ENCODE measurements at regions not wholly inside any gene's neighbourhood (a gene's known extent, or its start where the extent isn't known, plus 50 kb on each side); places are given as distances from the start of the nearest gene placed in this dataset.
"Not testable (repeated sequence)": the region's sequence is repeated elsewhere in the genome, so short reads cannot be mapped to it uniquely, and the experiment has no call there.

DNA sequence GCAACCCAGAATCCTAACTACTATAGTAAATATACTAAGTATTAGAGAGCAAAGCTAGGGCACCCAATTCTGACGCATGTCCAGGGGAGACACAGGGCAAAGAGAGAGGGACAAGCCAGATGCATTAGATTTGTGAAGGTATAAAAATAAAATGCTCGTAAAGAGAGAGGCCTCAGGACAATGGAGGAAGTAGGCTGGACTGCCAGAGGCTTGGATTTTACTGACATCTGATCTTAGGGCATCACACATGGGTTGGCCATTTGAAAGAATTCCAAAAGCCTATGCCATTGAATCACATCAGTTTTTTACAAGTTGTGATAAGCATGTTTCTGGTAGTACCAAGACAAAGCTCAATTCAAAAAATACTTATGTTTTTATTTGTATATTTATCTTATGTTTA is 149.3 kb upstream of the MSX2 start:
- H3K36me3 ChIP-seq (ENCODE audit: control insufficient read depth in 2 of 2, insufficient read depth in 2 of 2, low read length in 1 of 2), result no peaks in the 10 kb centered on the region
- no peak overlapping the region for H3K27ac ChIP-seq (ENCODE audit: low read depth in 2 of 2, low read length in 1 of 2)
- no peaks in the 10 kb centered on the region for H3K27me3 ChIP-seq (ENCODE audit: control insufficient read depth in 1 of 2, insufficient read depth in 2 of 2, low read length in 2 of 2)
- H3K9me3 ChIP-seq (ENCODE audit: control insufficient read depth in 2 of 2, insufficient read depth in 1 of 2, low read depth in 1 of 2, low read length in 1 of 2), result no peaks in the 10 kb centered on the region
- H3K4me1 ChIP-seq (ENCODE audit: control insufficient read depth in 2 of 2, insufficient read depth in 2 of 2, low read length in 1 of 2), result peaks cover 0 to 6% of the 10 kb centered on the region in 2 donors
- no peak overlapping the region for H3K4me3 ChIP-seq (ENCODE audit: low read depth in 1 of 2, low read length in 2 of 2)
- WGBS, 2 donors, result 78 to 85% methylated on average over 2 of the region's 2 CpGs

DNA sequence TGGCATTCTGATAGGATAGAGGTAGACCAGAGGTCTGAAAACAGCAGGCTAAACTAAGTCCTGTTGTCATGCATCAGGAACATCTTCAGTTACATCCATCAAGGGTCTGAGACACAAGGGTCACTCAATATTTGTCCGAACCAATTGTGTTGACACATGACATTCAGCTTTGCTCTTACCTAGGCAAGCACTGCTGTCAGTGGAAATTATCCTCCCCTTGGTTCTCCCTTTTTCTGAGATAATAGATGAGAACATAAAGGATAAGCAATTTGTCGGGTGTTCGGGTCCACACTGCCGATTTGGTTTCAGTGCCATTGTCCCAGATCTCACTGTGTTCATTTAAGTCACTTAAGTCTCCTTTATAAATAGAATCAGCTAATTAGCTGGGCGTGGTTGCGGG is 148.3 kb upstream of the MSX2 start:
- no peaks in the 10 kb centered on the region for H3K27me3 ChIP-seq (ENCODE audit: control insufficient read depth in 1 of 2, insufficient read depth in 2 of 2, low read length in 2 of 2)
- peaks cover 0 to 6% of the 10 kb centered on the region in 2 donors for H3K4me1 ChIP-seq (ENCODE audit: control insufficient read depth in 2 of 2, insufficient read depth in 2 of 2, low read length in 1 of 2)
- H3K4me3 ChIP-seq (ENCODE audit: low read depth in 1 of 2, low read length in 2 of 2), result no peak overlapping the region
- no peaks in the 10 kb centered on the region for H3K36me3 ChIP-seq (ENCODE audit: control insufficient read depth in 2 of 2, insufficient read depth in 2 of 2, low read length in 1 of 2)
- no peaks in the 10 kb centered on the region for H3K9me3 ChIP-seq (ENCODE audit: control insufficient read depth in 2 of 2, insufficient read depth in 1 of 2, low read depth in 1 of 2, low read length in 1 of 2)
- H3K27ac ChIP-seq (ENCODE audit: low read depth in 2 of 2, low read length in 1 of 2), result no peak overlapping the region
- WGBS, 2 donors, result 92 to 94% methylated on average over 6 of the region's 6 CpGs

- H3K4me3 ChIP-seq (ENCODE audit: low read depth in 1 of 2, low read length in 2 of 2), result no peak overlapping the region
- no peak overlapping the region for H3K27ac ChIP-seq (ENCODE audit: low read depth in 2 of 2, low read length in 1 of 2)
- no peaks in the 10 kb centered on the region for H3K4me1 ChIP-seq (ENCODE audit: control insufficient read depth in 2 of 2, insufficient read depth in 2 of 2, low read length in 1 of 2)
- no peaks in the 10 kb centered on the region for H3K36me3 ChIP-seq (ENCODE audit: control insufficient read depth in 2 of 2, insufficient read depth in 2 of 2, low read length in 1 of 2)
- H3K27me3 ChIP-seq (ENCODE audit: control insufficient read depth in 1 of 2, insufficient read depth in 2 of 2, low read length in 2 of 2), result no peaks in the 10 kb centered on the region
- H3K9me3 ChIP-seq (ENCODE audit: control insufficient read depth in 2 of 2, insufficient read depth in 1 of 2, low read depth in 1 of 2, low read length in 1 of 2), result no peaks in the 10 kb centered on the region
- 18 to 25% methylated on average over 5 of the region's 5 CpGs for WGBS, 2 donors
Observed at GRCh38 chr5:174581479-174581878, 142.9 kb upstream of the MSX2 start.

- WGBS, 2 donors, result 67 to 72% methylated on average over 4 of the region's 4 CpGs
Observed at GRCh38 chr5:174581894-174582293, 142.5 kb upstream of the MSX2 start.

GRCh38 chr5:174583071-174583470 is 141.3 kb upstream of the MSX2 start:
- Histone ChIP-seq H3K4me3 (ENCODE audit: low read depth in 1 of 2, low read length in 2 of 2) (no peak overlapping the region), H3K4me1 (ENCODE audit: control insufficient read depth in 2 of 2, insufficient read depth in 2 of 2, low read length in 1 of 2) (no peaks in the 10 kb centered on the region), H3K9me3 (ENCODE audit: control insufficient read depth in 2 of 2, insufficient read depth in 1 of 2, low read depth in 1 of 2, low read length in 1 of 2) (no peaks in the 10 kb centered on the region), H3K36me3 (ENCODE audit: control insufficient read depth in 2 of 2, insufficient read depth in 2 of 2, low read length in 1 of 2) (no peaks in the 10 kb centered on the region), H3K27ac (ENCODE audit: low read depth in 2 of 2, low read length in 1 of 2) (no peak overlapping the region), H3K27me3 (ENCODE audit: control insufficient read depth in 1 of 2, insufficient read depth in 2 of 2, low read length in 2 of 2) (no peaks in the 10 kb centered on the region)
- WGBS, 2 donors, result 87 to 94% methylated on average over 4 of the region's 4 CpGs

More at GRCh38 chr5:174581894-174582293, 142.5 kb upstream of the MSX2 start:
- no peak overlapping the region for H3K4me3 ChIP-seq (ENCODE audit: low read depth in 1 of 2, low read length in 2 of 2)
- no peaks in the 10 kb centered on the region for H3K4me1 ChIP-seq (ENCODE audit: control insufficient read depth in 2 of 2, insufficient read depth in 2 of 2, low read length in 1 of 2)
- H3K36me3 ChIP-seq (ENCODE audit: control insufficient read depth in 2 of 2, insufficient read depth in 2 of 2, low read length in 1 of 2), result no peaks in the 10 kb centered on the region
- no peaks in the 10 kb centered on the region for H3K27me3 ChIP-seq (ENCODE audit: control insufficient read depth in 1 of 2, insufficient read depth in 2 of 2, low read length in 2 of 2)
- H3K9me3 ChIP-seq (ENCODE audit: control insufficient read depth in 2 of 2, insufficient read depth in 1 of 2, low read depth in 1 of 2, low read length in 1 of 2), result no peaks in the 10 kb centered on the region
- no peak overlapping the region for H3K27ac ChIP-seq (ENCODE audit: low read depth in 2 of 2, low read length in 1 of 2)

DNA sequence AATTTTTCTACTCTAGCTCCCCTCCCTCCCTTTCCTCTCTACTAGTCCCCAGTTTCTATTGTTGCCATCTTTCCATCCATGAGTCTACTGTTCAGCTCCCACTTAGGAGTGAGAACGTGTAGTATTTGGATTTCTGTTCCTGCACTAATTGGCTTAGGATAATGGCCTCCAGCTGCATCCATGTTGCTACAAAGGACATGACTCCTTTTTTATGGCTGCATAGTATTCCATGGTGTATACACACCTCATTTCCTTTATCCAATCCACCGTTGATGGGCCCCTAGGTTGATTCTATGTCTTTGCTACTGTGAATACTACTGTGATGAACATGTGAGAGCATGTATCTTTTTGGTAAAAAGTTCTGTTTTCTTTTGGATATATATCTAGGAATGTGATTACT is 138.9 kb upstream of the MSX2 start:
- 84 to 86% methylated on average over 2 of the region's 2 CpGs for WGBS, 2 donors
- H3K27me3 ChIP-seq (ENCODE audit: control insufficient read depth in 1 of 2, insufficient read depth in 2 of 2, low read length in 2 of 2), result no peaks in the 10 kb centered on the region

DNA sequence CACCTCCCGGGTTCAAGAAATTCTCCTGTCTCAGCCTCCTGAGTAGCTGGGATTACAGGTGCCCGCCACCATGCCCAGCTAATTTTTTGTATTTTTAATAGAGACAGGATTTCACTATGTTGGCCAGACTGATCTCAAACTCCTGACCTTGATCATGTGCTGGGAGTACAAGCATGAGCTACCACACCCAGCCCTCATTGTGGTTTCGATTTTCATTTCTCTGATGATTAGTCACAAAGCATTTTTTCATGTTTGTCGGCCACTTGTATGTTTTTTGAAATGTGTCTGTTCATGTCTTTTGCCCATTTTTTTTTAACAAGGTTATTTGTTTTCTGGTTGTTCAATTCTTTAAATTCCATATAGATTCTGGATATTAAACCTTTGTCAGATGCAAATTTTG is 138.2 kb upstream of the MSX2 start:
- not testable (repeated sequence) for H3K36me3 ChIP-seq (ENCODE audit: control insufficient read depth in 2 of 2, insufficient read depth in 2 of 2, low read length in 1 of 2); H3K9me3 ChIP-seq (ENCODE audit: control insufficient read depth in 2 of 2, insufficient read depth in 1 of 2, low read depth in 1 of 2, low read length in 1 of 2); H3K27me3 ChIP-seq (ENCODE audit: control insufficient read depth in 1 of 2, insufficient read depth in 2 of 2, low read length in 2 of 2); H3K4me1 ChIP-seq (ENCODE audit: control insufficient read depth in 2 of 2, insufficient read depth in 2 of 2, low read length in 1 of 2); H3K27ac ChIP-seq (ENCODE audit: low read depth in 2 of 2, low read length in 1 of 2); H3K4me3 ChIP-seq (ENCODE audit: low read depth in 1 of 2, low read length in 2 of 2)
- whole genome bisulfite sequencing, 2 donors, result 69 to 72% methylated on average over 4 of the region's 4 CpGs

More for the DNA sequence above, 138.9 kb upstream of the MSX2 start:
- H3K4me3 ChIP-seq (ENCODE audit: low read depth in 1 of 2, low read length in 2 of 2), result no peak overlapping the region
- H3K27ac ChIP-seq (ENCODE audit: low read depth in 2 of 2, low read length in 1 of 2), result no peak overlapping the region
- H3K9me3 ChIP-seq (ENCODE audit: control insufficient read depth in 2 of 2, insufficient read depth in 1 of 2, low read depth in 1 of 2, low read length in 1 of 2), result no peaks in the 10 kb centered on the region
- H3K36me3 ChIP-seq (ENCODE audit: control insufficient read depth in 2 of 2, insufficient read depth in 2 of 2, low read length in 1 of 2), result no peaks in the 10 kb centered on the region
- no peaks in the 10 kb centered on the region for H3K4me1 ChIP-seq (ENCODE audit: control insufficient read depth in 2 of 2, insufficient read depth in 2 of 2, low read length in 1 of 2)

- Histone ChIP-seq H3K27ac (ENCODE audit: low read depth in 2 of 2, low read length in 1 of 2) (no peak overlapping the region), H3K4me1 (ENCODE audit: control insufficient read depth in 2 of 2, insufficient read depth in 2 of 2, low read length in 1 of 2) (no peaks in the 10 kb centered on the region), H3K27me3 (ENCODE audit: control insufficient read depth in 1 of 2, insufficient read depth in 2 of 2, low read length in 2 of 2) (no peaks in the 10 kb centered on the region), H3K9me3 (ENCODE audit: control insufficient read depth in 2 of 2, insufficient read depth in 1 of 2, low read depth in 1 of 2, low read length in 1 of 2) (no peaks in the 10 kb centered on the region), H3K4me3 (ENCODE audit: low read depth in 1 of 2, low read length in 2 of 2) (no peak overlapping the region), H3K36me3 (ENCODE audit: control insufficient read depth in 2 of 2, insufficient read depth in 2 of 2, low read length in 1 of 2) (no peaks in the 10 kb centered on the region)
- 71 to 75% methylated on average over 7 of the region's 7 CpGs for WGBS, 2 donors
Observed at GRCh38 chr5:174589011-174589410, 135.4 kb upstream of the MSX2 start.

DNA sequence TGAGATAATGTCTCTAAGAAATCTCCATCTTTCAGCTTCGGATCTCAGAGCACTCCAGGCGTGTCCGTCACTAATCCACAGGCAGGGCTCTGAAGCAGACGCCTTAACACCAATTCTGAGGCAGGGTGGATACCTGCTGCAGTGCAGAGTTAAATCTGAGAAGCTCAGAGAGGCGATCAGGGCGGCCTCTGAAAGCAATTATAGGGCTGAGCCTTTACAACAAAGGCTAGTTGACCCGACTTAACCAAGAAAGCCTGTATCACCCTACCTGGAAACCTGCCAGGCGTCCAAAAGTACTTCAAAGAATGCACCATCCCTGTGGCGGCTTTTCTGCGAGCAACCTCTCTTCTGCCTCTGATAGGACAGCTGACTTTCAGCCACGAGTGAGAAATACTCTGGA is 134.8 kb upstream of the MSX2 start:
- H3K27me3 ChIP-seq (ENCODE audit: control insufficient read depth in 1 of 2, insufficient read depth in 2 of 2, low read length in 2 of 2), result no peaks in the 10 kb centered on the region
- H3K9me3 ChIP-seq (ENCODE audit: control insufficient read depth in 2 of 2, insufficient read depth in 1 of 2, low read depth in 1 of 2, low read length in 1 of 2), result no peaks in the 10 kb centered on the region
- H3K4me1 ChIP-seq (ENCODE audit: control insufficient read depth in 2 of 2, insufficient read depth in 2 of 2, low read length in 1 of 2), result no peaks in the 10 kb centered on the region
- 42 to 54% methylated on average over 11 of the region's 11 CpGs for WGBS, 2 donors
- H3K27ac ChIP-seq (ENCODE audit: low read depth in 2 of 2, low read length in 1 of 2), result no peak overlapping the region
- H3K4me3 ChIP-seq (ENCODE audit: low read depth in 1 of 2, low read length in 2 of 2), result no peak overlapping the region
- no peaks in the 10 kb centered on the region for H3K36me3 ChIP-seq (ENCODE audit: control insufficient read depth in 2 of 2, insufficient read depth in 2 of 2, low read length in 1 of 2)

DNA sequence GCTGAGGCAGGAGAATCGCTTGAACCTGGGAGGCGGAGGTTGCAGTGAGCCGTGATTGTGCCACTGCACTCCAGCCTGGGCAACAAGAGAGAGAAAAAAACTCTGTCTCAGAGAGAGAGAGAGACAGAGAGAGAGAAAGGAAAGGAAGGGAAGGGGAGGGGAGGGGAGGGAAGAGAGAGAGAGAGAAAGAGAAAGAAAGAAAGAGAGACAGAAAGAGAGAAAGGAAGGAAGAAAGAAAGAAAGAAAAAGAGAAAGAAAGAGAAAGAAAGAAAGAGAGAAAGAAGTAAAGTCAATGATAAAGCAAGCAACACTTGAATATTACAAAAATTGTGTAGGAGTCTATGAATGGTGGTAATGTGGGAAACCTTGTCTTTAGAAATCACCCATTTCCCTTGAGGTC is 133.6 kb upstream of the MSX2 start:
- no peaks in the 10 kb centered on the region for H3K9me3 ChIP-seq (ENCODE audit: control insufficient read depth in 2 of 2, insufficient read depth in 1 of 2, low read depth in 1 of 2, low read length in 1 of 2)
- no peak overlapping the region for H3K27ac ChIP-seq (ENCODE audit: low read depth in 2 of 2, low read length in 1 of 2)
- no peaks in the 10 kb centered on the region for H3K36me3 ChIP-seq (ENCODE audit: control insufficient read depth in 2 of 2, insufficient read depth in 2 of 2, low read length in 1 of 2)
- no peaks in the 10 kb centered on the region for H3K4me1 ChIP-seq (ENCODE audit: control insufficient read depth in 2 of 2, insufficient read depth in 2 of 2, low read length in 1 of 2)
- H3K27me3 ChIP-seq (ENCODE audit: control insufficient read depth in 1 of 2, insufficient read depth in 2 of 2, low read length in 2 of 2), result no peaks in the 10 kb centered on the region
- WGBS, 2 donors, result 83 to 90% methylated on average over 3 of the region's 3 CpGs
- no peak overlapping the region for H3K4me3 ChIP-seq (ENCODE audit: low read depth in 1 of 2, low read length in 2 of 2)
